ENCODE measurements at regions not wholly inside any gene's neighbourhood (a gene's known extent, or its start where the extent isn't known, plus 50 kb on each side); places are given as distances from the start of the nearest gene placed in this dataset.
"Not testable (repeated sequence)": the region's sequence is repeated elsewhere in the genome, so short reads cannot be mapped to it uniquely, and the experiment has no call there.

GRCh38 chr3:197407053-197407452 lies 108.6 kb upstream of the DLG1 start:
- Histone ChIP-seq H3K36me3 (no peaks in the 10 kb centered on the region), H3K4me3 (replicated peaks in 1 of 3) (no peak overlapping the region), H3K27ac (peak overlapping the region in 2 of 3 donors; percentile 23 to 52), H3K4me1 (peaks cover 7 to 15% of the 10 kb centered on the region in 2 donors), H3K27me3 (no peaks in the 10 kb centered on the region), H3K9me3 (no peaks in the 10 kb centered on the region)
- intact Hi-C loops (cut with DNase I) = no loop called here
- DNase-seq = no peak
- no peak for TF ChIP-seq POLR2A (IDR thresholded peaks at IDR 0.05)
- TF ChIP-seq, protein P1, sequence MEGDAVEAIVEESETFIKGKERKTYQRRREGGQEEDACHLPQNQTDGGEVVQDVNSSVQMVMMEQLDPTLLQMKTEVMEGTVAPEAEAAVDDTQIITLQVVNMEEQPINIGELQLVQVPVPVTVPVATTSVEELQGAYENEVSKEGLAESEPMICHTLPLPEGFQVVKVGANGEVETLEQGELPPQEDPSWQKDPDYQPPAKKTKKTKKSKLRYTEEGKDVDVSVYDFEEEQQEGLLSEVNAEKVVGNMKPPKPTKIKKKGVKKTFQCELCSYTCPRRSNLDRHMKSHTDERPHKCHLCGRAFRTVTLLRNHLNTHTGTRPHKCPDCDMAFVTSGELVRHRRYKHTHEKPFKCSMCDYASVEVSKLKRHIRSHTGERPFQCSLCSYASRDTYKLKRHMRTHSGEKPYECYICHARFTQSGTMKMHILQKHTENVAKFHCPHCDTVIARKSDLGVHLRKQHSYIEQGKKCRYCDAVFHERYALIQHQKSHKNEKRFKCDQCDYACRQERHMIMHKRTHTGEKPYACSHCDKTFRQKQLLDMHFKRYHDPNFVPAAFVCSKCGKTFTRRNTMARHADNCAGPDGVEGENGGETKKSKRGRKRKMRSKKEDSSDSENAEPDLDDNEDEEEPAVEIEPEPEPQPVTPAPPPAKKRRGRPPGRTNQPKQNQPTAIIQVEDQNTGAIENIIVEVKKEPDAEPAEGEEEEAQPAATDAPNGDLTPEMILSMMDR (IDR thresholded peaks at IDR 0.05) = no peak
- 73 to 95% methylated on average over 15 of the region's 15 CpGs for WGBS, 2 donors

DNA sequence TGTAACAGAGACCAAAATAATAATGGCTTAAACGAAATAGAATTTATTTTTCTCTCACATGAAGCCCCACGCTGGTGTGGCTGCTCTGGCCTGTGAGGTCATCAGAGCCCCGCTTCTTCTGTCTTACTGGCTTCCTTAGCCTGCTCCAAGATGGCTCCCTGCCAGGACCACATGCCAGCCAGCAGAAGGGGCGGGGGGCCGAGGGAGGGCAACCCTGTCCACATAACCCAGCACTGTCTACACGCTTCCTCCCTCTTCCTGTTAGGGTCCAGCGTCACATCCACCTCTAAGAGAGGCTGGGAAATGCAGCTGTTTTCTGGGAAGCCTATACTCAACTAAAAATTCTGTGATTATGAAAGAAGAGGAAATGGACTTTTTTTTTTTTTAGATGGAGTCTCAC lies 107.9 kb upstream of the DLG1 start:
- Histone ChIP-seq H3K27me3 (no peaks in the 10 kb centered on the region), H3K9me3 (no peaks in the 10 kb centered on the region), H3K36me3 (no peaks in the 10 kb centered on the region), H3K27ac (peak overlapping the region in 2 of 3 donors; percentile 23 to 52), H3K4me3 (replicated peaks in 1 of 3) (no peak overlapping the region), H3K4me1 (peaks cover 7 to 15% of the 10 kb centered on the region in 2 donors)
- TF ChIP-seq POLR2A (IDR thresholded peaks at IDR 0.05) = no peak
- TF ChIP-seq, protein P1 (IDR thresholded peaks at IDR 0.05) = no peak
- WGBS, 2 donors = 13 to 30% methylated on average over 7 of the region's 7 CpGs
- peak; percentile 81 to 86 for DNase-seq
- intact Hi-C loops (cut with DNase I) = no loop called here

GRCh38 chr3:197404754-197405153 lies 106.3 kb upstream of the DLG1 start:
- 87 to 91% methylated on average over 7 of the region's 7 CpGs for WGBS, 2 donors
- H3K27me3 ChIP-seq = no peaks in the 10 kb centered on the region
- no peaks in the 10 kb centered on the region for H3K36me3 ChIP-seq
- no peak overlapping the region for H3K27ac ChIP-seq
- no peaks in the 10 kb centered on the region for H3K9me3 ChIP-seq
- H3K4me1 ChIP-seq = peaks cover 7 to 15% of the 10 kb centered on the region in 2 donors
- intact Hi-C loops (cut with DNase I) = no loop called here
- H3K4me3 ChIP-seq (replicated peaks in 1 of 3) = no peak overlapping the region
- DNase-seq = no peak
- TF ChIP-seq, protein P1 (IDR thresholded peaks at IDR 0.05) = no peak
- no peak for TF ChIP-seq POLR2A (IDR thresholded peaks at IDR 0.05)

GRCh38 chr3:197404030-197404429 lies 105.6 kb upstream of the DLG1 start:
- H3K27ac ChIP-seq = no peak overlapping the region
- intact Hi-C loops (cut with DNase I) = no loop called here
- 93% methylated on average over 12 of the region's 12 CpGs for WGBS, 2 donors

GRCh38 chr3:197402401-197402800 lies 104.0 kb upstream of the DLG1 start:
- H3K27me3 ChIP-seq; H3K36me3 ChIP-seq; DNase-seq; intact Hi-C loops (cut with DNase I); H3K9me3 ChIP-seq; H3K4me3 ChIP-seq (replicated peaks in 1 of 3); H3K27ac ChIP-seq: not testable (repeated sequence)
- 94 to 98% methylated on average over 9 of the region's 9 CpGs for WGBS, 2 donors
- peaks cover 7 to 15% of the 10 kb centered on the region in 2 donors for H3K4me1 ChIP-seq

More at GRCh38 chr3:197404030-197404429, 105.6 kb upstream of the DLG1 start:
- no peak for DNase-seq
- no peak for TF ChIP-seq POLR2A (IDR thresholded peaks at IDR 0.05)
- Histone ChIP-seq H3K4me1 (peaks cover 7 to 15% of the 10 kb centered on the region in 2 donors), H3K27me3 (no peaks in the 10 kb centered on the region), H3K9me3 (no peaks in the 10 kb centered on the region), H3K4me3 (replicated peaks in 1 of 3) (no peak overlapping the region), H3K36me3 (no peaks in the 10 kb centered on the region)

- intact Hi-C loops (cut with DNase I) = no loop called here
- no peak overlapping the region for H3K27ac ChIP-seq
- peaks cover 0 to 9% of the 10 kb centered on the region in 2 donors for H3K4me1 ChIP-seq
- H3K4me3 ChIP-seq (replicated peaks in 1 of 3) = no peak overlapping the region
- TF ChIP-seq, protein P1 (IDR thresholded peaks at IDR 0.05) = no peak
- WGBS, 2 donors = 63 to 75% methylated on average over 4 of the region's 4 CpGs
- no peaks in the 10 kb centered on the region for H3K36me3 ChIP-seq
- no peaks in the 10 kb centered on the region for H3K27me3 ChIP-seq
- DNase-seq = no peak
- H3K9me3 ChIP-seq = no peaks in the 10 kb centered on the region
These were observed 101.1 kb upstream of the DLG1 start for GRCh38 chr3:197399486-197399885.
